ENCODE measurements at regions not wholly inside any gene's neighbourhood (a gene's known extent, or its start where the extent isn't known, plus 50 kb on each side); places are given as distances from the start of the nearest gene placed in this dataset.

DNA sequence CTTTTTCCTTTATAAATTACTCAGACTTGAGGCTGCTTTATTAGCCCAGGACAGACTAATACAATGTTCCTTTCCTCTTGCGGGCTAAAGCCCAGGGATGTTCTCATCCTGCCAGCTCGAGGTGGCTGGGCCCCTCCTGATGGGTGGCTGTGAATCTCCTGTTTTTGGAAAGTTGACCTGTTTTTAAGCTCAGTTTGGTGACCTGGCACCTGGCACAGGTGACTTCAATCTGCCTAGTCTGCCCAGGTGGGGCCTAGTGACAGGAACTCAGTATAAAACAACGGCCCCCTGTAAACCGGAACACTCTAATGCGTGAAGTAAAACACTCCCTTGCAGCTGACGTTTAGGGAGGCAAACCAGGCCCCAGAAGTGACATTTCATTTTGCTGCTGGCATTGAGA lies 92.7 kb upstream of the SNTG2 start:
- no peak for DNase-seq

DNA sequence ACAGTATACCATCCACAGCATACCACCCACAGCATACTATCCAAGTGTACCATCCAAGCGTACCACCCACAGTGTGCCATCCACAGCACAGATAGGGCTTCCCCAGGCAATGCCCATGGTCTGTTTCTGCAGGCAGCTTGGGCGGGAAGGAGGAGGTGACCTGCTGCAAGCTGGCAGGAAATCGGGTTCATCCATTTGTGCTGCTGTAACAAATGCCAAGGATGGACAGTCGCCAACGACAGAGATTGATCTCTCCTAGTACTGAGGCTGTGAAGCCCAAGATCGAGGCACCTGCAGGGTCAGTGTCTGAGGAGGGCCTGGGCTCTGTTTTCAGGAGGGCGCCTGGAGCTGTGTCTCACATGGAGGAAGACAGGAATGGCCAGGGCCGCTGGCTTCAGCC lies 93.6 kb upstream of the SNTG2 start:
- DNase-seq = no peak

DNA sequence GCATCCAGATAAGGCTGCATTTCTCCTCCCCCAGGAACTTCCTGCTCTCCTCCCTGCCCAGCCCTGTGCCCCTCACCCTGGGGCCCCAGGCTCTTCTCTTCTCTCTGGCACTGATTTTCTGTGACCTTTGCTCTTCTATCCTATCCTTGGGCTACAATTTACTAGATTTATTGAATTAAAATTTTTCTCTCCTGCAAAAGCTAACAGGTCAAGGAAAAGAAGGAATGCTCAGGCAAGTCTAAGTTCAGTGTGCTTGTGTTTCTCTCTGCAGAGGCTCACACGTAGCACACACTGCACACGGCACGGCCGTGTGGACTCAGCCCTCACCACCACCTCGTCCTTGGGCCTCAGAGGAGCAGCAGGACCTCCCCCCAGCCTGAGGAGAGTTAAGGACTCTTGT lies 94.2 kb upstream of the SNTG2 start:
- no peak for DNase-seq

DNA sequence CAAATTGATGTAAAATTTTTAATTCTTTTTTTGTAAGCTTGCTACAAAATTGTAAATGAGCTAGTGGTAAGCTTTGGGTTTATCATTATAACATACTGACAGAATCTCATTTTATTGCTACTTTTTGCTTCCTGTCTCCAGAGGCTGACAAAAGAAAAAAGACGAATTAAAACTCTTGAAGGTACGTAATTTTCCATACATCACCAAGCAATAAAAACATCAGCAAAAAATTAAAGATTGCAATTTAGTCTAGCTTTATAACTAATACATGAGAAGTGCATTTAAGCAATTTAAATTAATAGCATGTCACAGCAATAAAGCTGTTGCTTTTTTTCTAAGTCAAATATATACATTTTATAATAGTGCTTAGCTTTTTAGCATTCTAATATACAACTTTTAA lies 94.6 kb upstream of the SNTG2 start:
- no peak for DNase-seq

DNA sequence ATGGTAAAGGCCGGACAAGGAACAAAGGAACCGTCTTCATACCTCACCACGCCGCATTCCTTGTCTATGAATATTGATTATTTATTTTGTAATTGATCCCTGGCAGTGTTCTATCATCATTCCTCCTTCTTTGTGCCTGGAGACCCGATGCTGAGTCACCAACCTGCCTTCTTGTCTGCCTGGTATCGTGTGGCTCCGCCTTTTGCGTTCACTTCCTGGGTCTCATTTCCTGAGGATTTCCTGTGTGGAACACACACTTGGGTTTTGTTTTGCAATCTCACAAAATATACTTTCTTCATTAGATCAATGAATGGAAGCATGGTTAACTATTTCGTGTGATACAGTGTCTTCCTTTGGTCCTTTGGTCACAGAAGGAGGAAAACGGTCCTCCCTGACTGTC lies 95.5 kb upstream of the SNTG2 start:
- no peak for DNase-seq

DNA sequence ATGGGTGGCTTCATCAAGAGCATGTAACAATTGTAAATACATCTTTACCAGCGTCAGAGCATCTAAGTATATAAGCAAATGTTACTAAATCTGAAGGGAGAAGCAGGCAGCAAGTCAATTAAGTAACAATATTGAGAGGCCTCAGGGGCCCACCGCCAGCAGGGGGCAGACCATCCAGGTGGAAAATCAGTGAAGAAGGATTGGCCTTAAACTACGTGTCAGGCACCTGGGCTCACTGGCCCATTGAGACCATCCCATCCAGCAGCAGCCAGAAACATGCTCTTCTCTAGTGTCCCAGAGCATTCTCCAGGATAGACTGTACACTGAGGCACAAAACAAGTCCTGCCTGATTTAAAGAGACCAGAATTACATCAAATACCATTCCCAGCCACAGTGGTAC lies 96.2 kb upstream of the SNTG2 start:
- DNase-seq = peak; percentile 54 to 58

DNA sequence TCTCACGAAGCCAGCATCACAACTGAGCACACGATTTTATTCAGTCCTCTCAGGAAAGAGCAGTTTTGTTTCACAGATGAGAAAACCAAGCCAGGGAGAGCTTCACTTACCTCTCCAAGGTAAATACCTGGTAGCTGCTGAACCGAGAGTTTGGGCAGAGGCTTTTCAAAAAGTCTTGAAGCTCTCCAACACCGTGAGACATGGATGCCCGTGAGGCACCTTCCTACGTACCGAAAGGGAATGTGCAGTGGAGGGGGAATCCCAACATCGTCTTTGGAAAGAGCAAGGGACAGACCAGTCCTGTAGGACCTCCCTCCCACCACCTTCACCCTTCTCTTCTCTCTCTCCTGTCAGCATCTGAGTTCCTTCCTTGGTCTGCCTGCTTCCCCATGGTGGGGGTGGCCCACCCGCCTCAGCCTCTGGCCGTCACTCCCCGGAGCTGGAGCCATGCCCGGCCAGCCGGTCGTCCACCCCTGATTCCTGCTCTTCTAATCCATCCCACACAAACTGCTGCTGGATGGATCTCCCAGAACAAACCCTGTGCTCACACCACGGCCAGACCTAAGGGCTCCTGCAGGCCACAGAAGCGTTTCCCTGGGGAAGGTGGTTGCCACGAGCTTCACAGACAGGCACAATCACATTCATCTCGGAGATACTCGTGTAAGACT lies 97.3 kb upstream of the SNTG2 start:
- DNase-seq = no peak

DNA sequence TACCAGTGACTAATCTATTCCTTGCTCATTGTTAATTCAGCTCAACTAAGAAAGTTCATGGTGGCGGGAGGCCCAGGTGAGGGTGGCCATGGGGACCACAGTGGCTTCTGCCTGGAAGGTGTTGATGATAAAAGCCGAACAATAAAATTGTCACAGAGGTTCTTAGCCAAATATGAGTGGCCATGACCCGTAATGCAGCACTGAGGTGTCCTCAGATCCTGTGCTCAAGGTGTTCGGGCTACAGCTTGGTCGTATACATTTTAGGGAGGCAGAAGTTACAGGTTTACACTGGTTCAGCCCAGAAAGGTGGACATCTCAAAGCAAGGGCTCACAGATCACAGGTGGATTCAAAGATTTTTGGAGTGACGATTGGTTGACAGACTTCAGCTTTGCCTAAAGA lies 98.5 kb upstream of the SNTG2 start:
- no peak for DNase-seq

DNA sequence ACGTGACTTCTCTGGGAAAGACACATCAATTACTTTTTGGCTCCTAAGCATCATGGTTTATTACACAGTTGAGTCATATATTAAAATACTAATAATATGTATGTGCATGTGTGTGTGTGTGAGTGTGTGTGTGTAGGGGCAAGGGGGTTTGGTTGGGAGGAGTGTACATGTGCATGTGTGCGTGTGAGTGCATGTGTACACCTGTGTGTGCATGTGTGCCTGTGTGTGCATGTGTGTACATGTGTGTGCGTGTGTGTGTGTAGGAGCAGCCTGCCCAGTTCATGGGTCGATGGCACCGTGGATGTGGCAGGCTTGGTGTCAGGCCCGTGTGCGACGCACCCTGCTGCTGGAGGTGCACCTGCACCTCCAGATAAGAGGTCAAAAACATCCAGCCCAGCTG lies 99.0 kb upstream of the SNTG2 start:
- no peak for DNase-seq

DNA sequence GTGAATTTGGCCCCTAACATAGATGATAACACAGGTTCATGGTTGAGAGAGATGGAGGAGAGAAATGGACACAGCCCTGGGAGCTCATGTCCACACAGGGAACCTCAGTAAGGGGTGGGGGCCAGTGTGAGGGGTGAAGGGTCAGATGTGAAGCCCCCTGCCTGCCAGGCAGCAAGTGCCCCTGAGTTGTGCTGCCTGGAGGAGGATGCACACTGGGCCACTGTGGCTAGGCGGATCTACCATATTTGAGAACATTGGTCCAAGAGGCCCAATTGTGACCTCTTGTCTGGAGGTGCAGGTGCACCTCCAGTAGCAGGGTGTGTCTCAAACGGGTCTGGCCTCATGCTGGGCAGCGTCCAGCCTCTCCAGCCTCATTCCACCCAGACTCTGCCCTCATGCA lies 99.6 kb upstream of the SNTG2 start:
- DNase-seq = no peak

DNA sequence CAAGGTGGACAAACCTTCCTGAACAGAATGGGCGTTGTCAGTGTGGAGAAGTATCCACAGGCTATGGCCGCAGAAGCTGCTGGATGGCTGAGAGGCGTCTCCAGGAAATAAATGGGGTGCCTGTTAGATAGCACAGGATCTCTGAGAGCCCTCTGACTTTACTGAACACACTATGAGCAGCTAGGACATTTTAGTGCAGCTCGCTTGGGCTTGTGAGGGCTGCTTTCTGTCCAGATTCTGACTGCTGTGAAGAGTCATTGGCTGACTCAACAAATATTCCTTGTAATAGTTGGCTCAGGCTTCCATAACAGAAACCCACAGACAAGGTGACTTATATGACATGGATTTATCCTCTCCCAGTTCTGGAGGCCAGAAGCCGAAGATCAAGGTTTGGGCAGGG lies 100.2 kb upstream of the SNTG2 start:
- no peak for DNase-seq

DNA sequence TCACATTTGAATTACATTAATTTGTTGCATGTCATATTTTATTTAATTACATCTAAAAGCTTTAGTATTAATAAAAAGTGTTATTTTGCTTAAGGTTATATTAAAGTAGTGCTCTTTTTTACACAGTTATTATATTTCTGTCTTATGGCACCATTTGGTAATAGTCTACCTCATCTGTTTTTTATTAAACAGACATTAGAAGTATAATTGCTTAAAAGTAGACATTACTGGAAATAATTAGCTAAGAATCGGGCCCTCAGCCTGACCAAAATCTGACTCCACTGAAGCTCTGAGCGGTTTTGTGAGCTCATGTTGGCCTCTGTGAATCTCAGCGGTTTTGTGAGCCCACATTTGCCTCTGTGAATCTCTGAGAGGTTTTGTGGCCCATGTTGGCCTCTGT lies 102.5 kb upstream of the SNTG2 start:
- no peak for DNase-seq

DNA sequence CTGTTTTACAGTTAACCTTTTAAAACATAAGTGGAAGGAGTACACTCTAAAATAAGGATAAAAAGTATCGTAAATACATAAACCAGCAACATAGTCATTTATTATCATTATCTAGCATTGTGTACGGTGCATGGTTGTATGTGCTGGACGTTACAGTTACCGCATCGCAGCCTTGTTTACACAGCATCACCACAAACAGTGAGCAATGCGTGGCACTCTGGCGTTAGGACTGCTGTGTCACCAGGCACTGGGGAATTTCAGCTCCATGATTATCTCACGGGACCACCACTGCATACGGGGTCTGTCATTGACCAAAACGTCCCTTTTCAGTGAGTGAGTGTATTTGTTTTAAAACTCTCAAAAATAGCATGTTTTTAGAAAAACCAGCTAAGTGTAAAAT lies 103.0 kb upstream of the SNTG2 start:
- DNase-seq = no peak

DNA sequence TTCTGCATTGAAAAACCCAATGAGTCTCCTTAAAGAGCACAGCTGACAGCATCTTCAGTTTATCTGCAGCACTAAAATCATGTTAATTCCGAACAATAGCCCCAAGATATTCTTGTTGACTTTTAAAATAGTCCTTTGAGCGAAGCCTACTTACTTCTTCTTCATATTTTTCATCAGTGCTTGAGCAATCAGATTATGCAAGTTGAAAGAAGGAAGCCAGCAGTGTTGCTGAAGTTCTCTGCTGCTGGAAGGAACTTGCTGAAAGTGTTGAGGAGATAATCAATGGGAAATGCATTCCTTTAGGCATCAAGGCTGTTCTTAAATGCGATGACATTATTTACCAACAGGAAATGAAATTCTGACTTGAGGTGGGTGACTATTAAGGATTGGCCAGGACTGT lies 105.9 kb upstream of the SNTG2 start:
- DNase-seq = no peak

DNA sequence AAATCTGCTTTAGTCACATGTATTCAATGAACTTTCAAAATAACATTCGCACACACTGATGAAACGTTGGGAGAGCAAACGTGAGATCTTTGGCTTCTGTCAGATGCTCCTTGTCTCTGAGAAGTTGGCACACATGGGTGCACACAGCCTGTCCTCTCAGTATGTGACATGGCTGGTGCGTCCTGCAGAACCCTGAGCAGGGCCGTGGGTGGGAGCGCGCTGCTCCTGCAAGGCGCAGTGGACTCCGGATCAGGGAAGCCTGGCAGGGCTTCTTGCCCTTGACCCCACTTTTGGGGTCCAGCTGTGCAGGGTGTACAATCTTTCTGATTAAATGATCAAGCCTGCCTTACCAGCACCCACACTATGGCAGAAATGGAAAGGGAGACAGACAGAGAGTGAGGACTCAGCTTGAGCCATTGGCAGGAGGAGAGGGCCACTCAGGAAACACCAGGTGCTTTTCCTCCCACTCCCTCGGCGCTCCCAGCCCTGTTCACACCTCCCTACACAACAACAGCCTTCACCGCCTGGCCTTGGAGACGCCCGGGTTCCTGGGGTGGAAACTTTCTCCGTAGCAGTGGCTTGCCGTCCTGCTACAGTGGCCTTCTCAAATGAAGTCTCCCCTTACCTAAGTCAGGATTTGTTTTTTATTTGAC lies 108.4 kb upstream of the SNTG2 start:
- no peak for DNase-seq

DNA sequence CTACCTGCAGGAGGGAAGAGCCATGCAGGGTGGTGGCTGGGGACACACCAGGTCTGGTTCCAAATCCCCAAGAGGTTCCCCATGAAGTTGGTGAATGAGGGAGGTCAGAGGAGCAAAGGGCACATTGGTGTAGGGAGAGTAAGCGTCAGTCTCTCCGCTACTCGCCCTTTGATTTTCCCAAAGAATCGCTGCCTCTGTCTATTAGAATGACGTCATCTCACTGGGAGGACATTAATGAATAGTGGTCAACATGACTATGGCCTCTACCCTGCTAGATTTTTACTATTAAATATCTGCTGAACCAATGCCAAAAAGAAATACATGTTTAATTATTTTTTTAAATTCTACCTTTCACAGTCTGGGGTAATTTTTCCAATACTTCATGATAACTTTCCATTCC lies 109.6 kb upstream of the SNTG2 start:
- DNase-seq = no peak

DNA sequence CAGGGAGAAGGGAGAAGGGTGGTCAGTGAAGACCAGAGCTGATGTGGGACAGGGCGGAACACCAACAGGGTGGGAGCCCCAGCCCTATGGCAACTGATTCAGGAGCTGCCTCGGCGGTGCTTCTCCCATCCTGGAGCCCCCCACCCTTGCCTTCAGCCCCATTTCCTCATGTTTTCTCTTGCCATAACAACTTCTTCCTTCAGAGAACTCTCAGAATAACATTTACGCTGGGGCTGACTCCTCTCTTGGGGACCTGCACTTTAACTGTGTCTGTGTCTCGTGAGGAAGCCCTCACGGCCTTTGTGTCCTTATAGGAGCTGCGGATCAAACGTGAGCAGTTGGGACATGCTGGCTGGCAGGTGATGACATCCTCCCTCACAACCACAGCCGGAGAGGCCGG lies 116.4 kb upstream of the SNTG2 start:
- DNase-seq = no peak

DNA sequence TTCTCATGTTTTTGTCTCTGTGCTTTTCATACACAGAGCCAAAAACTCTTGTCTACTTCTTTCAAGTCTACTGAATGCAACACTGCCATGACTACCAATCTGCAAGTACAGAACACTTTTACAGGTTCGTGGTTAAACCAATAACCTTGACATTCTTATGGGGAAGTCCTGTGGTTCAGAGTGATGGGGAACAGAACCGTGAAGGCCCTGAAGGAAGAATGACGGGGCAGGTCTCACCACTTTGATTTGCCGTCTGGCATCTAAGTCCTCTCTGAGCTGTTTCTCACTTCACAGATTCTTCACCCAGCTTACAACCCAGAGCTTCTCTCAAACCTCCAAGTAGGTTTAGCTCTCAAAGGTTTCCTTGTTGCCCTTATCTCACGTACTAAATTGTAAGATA lies 117.5 kb upstream of the SNTG2 start:
- DNase-seq = no peak

DNA sequence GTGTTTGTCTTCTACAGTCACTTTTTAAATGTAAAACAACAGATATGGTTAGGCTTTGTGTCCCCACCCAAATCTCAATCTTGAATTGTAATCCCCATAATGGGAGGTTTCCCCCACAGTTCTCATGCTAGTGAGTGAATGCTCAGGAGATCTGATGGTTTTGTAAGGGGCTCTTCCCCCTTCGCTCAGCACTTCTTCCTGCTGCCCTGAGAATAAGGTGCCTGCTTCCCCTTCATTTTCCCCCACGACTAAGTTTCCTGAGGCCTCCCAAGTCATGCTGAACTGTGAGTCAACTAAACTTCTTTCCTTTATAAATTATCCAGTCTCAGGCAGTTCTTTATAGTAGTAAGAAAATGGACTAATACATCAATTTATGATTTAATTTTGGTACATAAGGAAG lies 118.0 kb upstream of the SNTG2 start:
- DNase-seq = no peak

DNA sequence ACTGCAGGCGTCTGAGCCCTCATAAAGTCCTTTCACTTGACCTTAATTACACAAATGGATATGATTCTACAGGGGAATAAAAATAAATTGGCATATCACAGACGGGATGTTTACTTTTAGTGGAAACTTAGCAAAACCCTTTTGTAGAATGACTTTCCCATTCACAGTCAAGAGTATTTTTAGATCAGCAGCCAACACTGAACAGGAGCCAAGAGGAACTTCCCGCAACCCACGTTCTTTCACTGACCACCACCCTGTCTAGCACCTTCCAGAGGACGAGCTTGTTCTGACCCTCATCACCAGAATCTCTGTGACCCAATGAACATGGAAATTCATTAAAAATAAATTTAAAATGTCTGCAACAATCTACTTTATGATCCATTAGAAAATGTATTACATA lies 119.0 kb upstream of the SNTG2 start:
- no peak for DNase-seq

DNA sequence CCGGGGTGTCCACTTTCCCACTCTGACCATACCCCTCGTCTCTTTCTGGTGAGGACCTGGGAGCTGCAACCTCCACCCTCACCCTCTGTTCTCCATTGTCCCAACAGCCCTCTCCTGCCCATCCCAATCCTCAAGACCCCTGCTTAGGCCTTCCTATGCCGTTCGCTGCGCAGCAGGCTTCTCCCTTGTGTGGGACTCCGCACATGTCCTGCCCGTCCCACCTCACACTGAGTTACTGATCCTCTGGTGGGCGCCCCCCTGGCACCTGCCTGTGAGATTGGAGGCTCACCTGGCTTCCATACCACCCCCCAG lies 119.5 kb upstream of the SNTG2 start:
- no peak for DNase-seq

DNA sequence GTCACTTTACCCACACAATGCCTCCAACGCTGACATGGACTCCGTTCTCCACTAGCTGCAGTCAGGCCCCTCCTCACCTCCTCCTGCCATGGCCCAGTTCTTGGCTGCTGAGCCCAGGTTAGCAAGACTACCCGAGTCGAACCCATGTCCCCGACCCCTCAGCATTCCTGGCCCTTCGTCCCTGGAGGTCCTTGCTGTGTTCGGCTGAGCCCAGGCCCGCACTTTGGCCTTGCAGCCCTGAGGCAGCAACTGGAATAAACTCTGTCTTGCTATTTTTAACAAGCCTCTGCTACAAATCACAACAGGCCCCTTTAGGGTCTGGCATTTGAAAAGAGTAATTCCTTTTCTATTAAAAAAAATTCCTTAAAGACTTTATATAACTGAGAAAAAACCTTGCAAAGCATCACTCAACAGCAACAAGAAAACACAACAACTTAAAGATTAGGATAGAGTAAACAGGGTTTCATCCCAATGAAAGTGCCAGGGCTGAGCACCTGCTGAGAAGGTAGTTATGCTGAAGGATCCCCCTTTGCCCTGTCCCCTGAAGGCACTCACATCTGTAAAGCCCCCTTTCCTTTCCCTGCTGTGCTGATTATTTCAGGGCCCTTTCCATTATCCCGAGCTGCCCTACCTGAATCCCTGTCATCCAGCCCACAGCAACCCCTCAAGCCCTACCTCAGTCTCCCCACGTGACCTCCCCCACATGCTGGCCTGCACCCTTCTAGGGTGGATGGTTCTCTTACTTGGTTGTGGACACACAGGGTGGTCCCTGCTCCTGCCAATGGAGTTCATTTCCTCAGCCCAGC lies 120.0 kb upstream of the SNTG2 start:
- DNase-seq = no peak

DNA sequence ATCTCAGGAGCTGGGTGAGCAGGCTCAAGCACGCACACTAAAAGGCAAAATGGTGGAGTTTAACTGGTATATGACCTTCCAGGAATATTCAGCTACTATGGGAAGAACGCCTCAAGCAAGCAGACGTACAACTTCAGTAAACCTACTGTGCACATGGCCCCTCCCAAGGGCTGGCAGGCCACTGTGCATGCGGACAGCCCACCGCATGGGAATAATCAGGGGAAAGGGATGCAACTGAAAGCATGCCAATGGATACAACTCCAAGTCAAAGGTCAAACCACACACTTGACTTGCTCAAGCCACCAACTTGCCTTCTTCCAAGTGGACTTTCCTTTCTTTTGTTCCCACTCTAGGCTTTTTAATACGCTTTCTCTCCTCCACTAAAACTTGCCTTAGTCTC lies 121.6 kb upstream of the SNTG2 start:
- DNase-seq = no peak

DNA sequence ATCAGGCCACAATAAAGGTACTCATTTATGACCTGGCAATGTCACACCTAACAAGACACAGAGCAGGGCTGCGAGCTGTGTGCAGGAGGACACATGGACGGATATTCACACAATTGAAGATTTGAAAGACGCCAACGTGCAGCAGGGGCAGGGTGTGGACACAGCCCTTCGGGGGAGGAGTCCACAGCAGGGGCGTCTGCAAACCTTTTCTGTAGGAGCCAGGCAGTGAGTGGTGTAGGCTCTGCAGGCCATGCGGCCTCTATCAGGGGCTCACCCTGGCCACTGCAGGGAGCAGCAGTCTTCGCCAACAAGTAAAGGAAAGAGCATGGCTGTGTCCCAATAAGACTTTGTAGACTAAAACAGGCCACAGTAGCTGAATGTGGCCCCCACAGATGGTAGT lies 125.7 kb upstream of the SNTG2 start:
- DNase-seq = no peak

DNA sequence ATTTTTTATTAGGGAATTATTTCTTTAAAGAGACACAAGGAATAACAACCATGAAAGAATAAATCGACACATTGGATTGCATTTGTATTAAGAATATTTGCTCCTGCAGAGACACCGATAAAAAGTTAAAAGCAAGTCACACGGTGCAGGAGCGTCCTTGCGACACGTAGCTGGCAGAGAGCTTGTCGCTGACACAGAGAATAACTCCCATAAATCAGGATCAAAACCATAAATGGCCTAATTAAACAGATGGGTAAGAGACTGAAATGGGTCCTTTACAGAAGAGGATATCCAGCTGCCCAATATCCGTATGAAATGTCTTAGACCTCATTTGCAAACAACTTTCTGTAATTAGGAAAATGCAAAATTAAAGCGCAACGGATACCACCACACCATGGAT lies 126.1 kb upstream of the SNTG2 start:
- DNase-seq = no peak
